OCI-LY1 (cell line): ENCODE measurements at regions not wholly inside any gene's neighbourhood (a gene's known extent, or its start where the extent isn't known, plus 50 kb on each side); places are given as distances from the start of the nearest gene placed in this dataset.

ENCODE experiments used
- H2AFZ ChIP-seq: fragments of 200-600 bp; sonication (generic), shearing (Covaris generic); 2 replicates; pipeline ENCODE4 v1.6.0; 2014; ENCODE audit warnings: antibody characterized with exemption, mild to moderate bottlenecking, low read length
- H3F3A ChIP-seq: fragments of 200-600 bp; sonication (generic), shearing (Covaris generic); 2 replicates; pipeline ENCODE4 v1.6.0; 2014; ENCODE audit warnings: mild to moderate bottlenecking, antibody characterized with exemption, low read length, moderate library complexity; ENCODE audit not compliant: insufficient read depth
- H3K27ac ChIP-seq: fragments of 200-600 bp; sonication (generic); 2 replicates; pipeline ENCODE4 v1.5.1; 2014; ENCODE audit warnings: low read length, mixed run types, mild to moderate bottlenecking, low read depth; ENCODE audit not compliant: poor library complexity, severe bottlenecking
- H3K27me3 ChIP-seq: fragments of 200-600 bp; sonication (generic); 2 replicates; pipeline ENCODE4 v1.6.0; 2014; ENCODE audit warnings: antibody characterized with exemption, mild to moderate bottlenecking, low read length, moderate library complexity; ENCODE audit not compliant: insufficient read depth
- H3K36me3 ChIP-seq: fragments of 200-600 bp; sonication (generic); 2 replicates; pipeline ENCODE4 v1.6.1; 2014; ENCODE audit warnings: mild to moderate bottlenecking, antibody characterized with exemption, low read length, moderate library complexity, mixed read lengths; ENCODE audit not compliant: insufficient read depth
- H3K4me1 ChIP-seq: fragments of 200-600 bp; sonication (generic); 2 replicates; pipeline ENCODE4 v1.5.1; 2014; ENCODE audit warnings: mild to moderate bottlenecking, low read length, moderate library complexity; ENCODE audit not compliant: insufficient read depth, severe bottlenecking
- H3K4me2 ChIP-seq: fragments of 200-600 bp; sonication (generic), shearing (Covaris generic); 2 replicates; pipeline ENCODE4 v1.6.1; 2014; ENCODE audit warnings: low read length
- H3K4me3 ChIP-seq: fragments of 200-600 bp; sonication (generic); 2 replicates; pipeline ENCODE4 v1.5.1; 2014; ENCODE audit warnings: low read length, low read depth, mild to moderate bottlenecking, mixed read lengths; ENCODE audit not compliant: poor library complexity, severe bottlenecking
- H3K79me2 ChIP-seq: fragments of 200-600 bp; shearing (Covaris generic); 2 replicates; pipeline ENCODE4 v1.6.1; 2016; ENCODE audit warnings: mixed run types, low read length, mixed read lengths; ENCODE audit not compliant: insufficient read depth
- H3K9ac ChIP-seq: fragments of 200-600 bp; sonication (generic), shearing (Covaris generic); 2 replicates; pipeline ENCODE4 v1.6.1; 2014; ENCODE audit warnings: mild to moderate bottlenecking, low read length, mixed read lengths
- H3K9me2 ChIP-seq: fragments of 200-600 bp; sonication (generic), shearing (Covaris generic); 2 replicates; pipeline ENCODE4 v1.6.1; 2014; ENCODE audit warnings: low read depth, mild to moderate bottlenecking, low read length, mixed read lengths
- H3K9me3 ChIP-seq: fragments of 200-600 bp; shearing (Covaris generic); 2 replicates; pipeline ENCODE4 v1.6.1; 2014; ENCODE audit warnings: low read length, mixed read lengths
- H4K20me1 ChIP-seq: fragments of 200-600 bp; sonication (generic), shearing (Covaris generic); 2 replicates; pipeline ENCODE4 v1.6.0; 2016; ENCODE audit warnings: mild to moderate bottlenecking, low read length; ENCODE audit not compliant: insufficient read depth
- CTCF ChIP-seq: fragments of 200-600 bp; sonication (generic), shearing (Covaris generic); IDR thresholded peaks from 2 replicates; pipeline ENCODE4 v1.5.1; 2017; ENCODE audit warnings: mild to moderate bottlenecking, antibody characterized with exemption, low read length, moderate library complexity, mixed read lengths
- EZH2 ChIP-seq: fragments of 200-600 bp; sonication (generic), shearing (Covaris generic); IDR thresholded peaks from 2 replicates; pipeline ENCODE4 v1.8.0; 2017; ENCODE audit warnings: borderline replicate concordance, mixed run types, mild to moderate bottlenecking, antibody characterized with exemption, low read length, moderate library complexity, mixed read lengths

GRCh38 chr16:5578980-5579379 lies 481.4 kb upstream of the EEF2KMT start:
- Histone ChIP-seq H3K9ac (no peak overlapping the region), H3F3A (no peaks in the 10 kb centered on the region), H3K9me2 (no peaks in the 10 kb centered on the region), H3K4me1 (no peaks in the 10 kb centered on the region), H4K20me1 (no peaks in the 10 kb centered on the region), H3K4me2 (no peak overlapping the region), H3K36me3 (no peaks in the 10 kb centered on the region), H3K9me3 (no peaks in the 10 kb centered on the region), H3K4me3 (no peak overlapping the region), H3K27me3 (no peaks in the 10 kb centered on the region), H2AFZ (no peak overlapping the region), H3K79me2 (no peaks in the 10 kb centered on the region), H3K27ac (no peak overlapping the region)
- TF ChIP-seq EZH2 (no peak), CTCF (no peak)

GRCh38 chr16:5577463-5577862 lies 479.9 kb upstream of the EEF2KMT start:
- Histone ChIP-seq H3K36me3 (no peaks in the 10 kb centered on the region), H3K27ac (no peak overlapping the region), H3F3A (no peaks in the 10 kb centered on the region), H3K9me2 (no peaks in the 10 kb centered on the region), H3K27me3 (no peaks in the 10 kb centered on the region), H3K79me2 (no peaks in the 10 kb centered on the region), H3K4me3 (no peak overlapping the region), H3K4me2 (no peak overlapping the region), H4K20me1 (no peaks in the 10 kb centered on the region), H3K9me3 (no peaks in the 10 kb centered on the region), H3K9ac (no peak overlapping the region), H2AFZ (no peak overlapping the region), H3K4me1 (no peaks in the 10 kb centered on the region)
- no peak for TF ChIP-seq CTCF
- no peak for TF ChIP-seq EZH2

- Histone ChIP-seq H3K27me3 (no peaks in the 10 kb centered on the region), H3K9me2 (no peaks in the 10 kb centered on the region), H3K27ac (no peak overlapping the region), H3K79me2 (no peaks in the 10 kb centered on the region), H3K4me3 (no peak overlapping the region), H3F3A (no peaks in the 10 kb centered on the region), H3K4me1 (no peaks in the 10 kb centered on the region), H3K4me2 (no peak overlapping the region), H3K9me3 (no peaks in the 10 kb centered on the region), H3K9ac (no peak overlapping the region), H3K36me3 (no peaks in the 10 kb centered on the region), H4K20me1 (no peaks in the 10 kb centered on the region), H2AFZ (no peak overlapping the region)
- TF ChIP-seq EZH2: no peak
- TF ChIP-seq CTCF: no peak
These were observed 478.2 kb upstream of the EEF2KMT start for GRCh38 chr16:5575646-5576245.
